ENCODE measurements at regions not wholly inside any gene's neighbourhood (a gene's known extent, or its start where the extent isn't known, plus 50 kb on each side); places are given as distances from the start of the nearest gene placed in this dataset.

DNA sequence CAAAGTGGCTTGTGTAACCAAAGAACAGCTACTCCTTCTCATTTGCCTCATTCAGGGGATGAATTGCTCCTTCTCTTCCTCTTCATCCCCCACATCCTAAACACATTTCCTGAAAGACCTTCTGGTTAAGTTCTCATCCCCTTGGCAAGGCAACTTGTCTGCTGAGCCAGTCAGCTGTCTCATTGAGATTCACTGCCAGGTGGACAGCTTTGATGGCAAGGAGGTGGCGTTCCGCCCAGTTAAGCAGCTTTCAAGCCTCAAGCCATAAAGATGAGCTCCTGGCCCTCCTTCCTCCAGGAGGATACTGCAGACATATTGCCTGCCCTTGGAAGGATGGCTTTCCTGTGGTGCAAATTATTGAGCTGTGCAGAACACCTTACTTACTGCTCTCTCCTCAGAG is 448.6 kb upstream of the MPDZ start:
- TF ChIP-seq EP300 (IDR thresholded peaks at IDR 0.05): no peak
- no peak for TF ChIP-seq POLR2AphosphoS5 (IDR thresholded peaks at IDR 0.05)
- no peak for TF ChIP-seq POLR2A (IDR thresholded peaks at IDR 0.05)
- TF ChIP-seq, protein P1, sequence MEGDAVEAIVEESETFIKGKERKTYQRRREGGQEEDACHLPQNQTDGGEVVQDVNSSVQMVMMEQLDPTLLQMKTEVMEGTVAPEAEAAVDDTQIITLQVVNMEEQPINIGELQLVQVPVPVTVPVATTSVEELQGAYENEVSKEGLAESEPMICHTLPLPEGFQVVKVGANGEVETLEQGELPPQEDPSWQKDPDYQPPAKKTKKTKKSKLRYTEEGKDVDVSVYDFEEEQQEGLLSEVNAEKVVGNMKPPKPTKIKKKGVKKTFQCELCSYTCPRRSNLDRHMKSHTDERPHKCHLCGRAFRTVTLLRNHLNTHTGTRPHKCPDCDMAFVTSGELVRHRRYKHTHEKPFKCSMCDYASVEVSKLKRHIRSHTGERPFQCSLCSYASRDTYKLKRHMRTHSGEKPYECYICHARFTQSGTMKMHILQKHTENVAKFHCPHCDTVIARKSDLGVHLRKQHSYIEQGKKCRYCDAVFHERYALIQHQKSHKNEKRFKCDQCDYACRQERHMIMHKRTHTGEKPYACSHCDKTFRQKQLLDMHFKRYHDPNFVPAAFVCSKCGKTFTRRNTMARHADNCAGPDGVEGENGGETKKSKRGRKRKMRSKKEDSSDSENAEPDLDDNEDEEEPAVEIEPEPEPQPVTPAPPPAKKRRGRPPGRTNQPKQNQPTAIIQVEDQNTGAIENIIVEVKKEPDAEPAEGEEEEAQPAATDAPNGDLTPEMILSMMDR (IDR thresholded peaks at IDR 0.05): no peak
- peaks cover 6% of the 10 kb centered on the region for H3K4me1 ChIP-seq
- H3K4me3 ChIP-seq: no peak overlapping the region
- no peak overlapping the region for H3K27ac ChIP-seq
- H3K36me3 ChIP-seq: no peaks in the 10 kb centered on the region
- WGBS: 51% methylated on average over 2 of the region's 2 CpGs
- no peak for DNase-seq (ENCODE audit: low spot score in 2 of 2)
- H3K27me3 ChIP-seq: no peaks in the 10 kb centered on the region
- H3K9me3 ChIP-seq: no peaks in the 10 kb centered on the region

- Histone ChIP-seq H3K9me3 (no peaks in the 10 kb centered on the region), H3K4me1 (peaks cover 6% of the 10 kb centered on the region), H3K27ac (no peak overlapping the region), H3K27me3 (no peaks in the 10 kb centered on the region), H3K36me3 (no peaks in the 10 kb centered on the region), H3K4me3 (no peak overlapping the region)
- DNase-seq (ENCODE audit: low spot score in 2 of 2): no peak
- WGBS: 50% methylated on average over 2 of the region's 2 CpGs
- TF ChIP-seq POLR2AphosphoS5 (IDR thresholded peaks at IDR 0.05) (no peak), POLR2A (IDR thresholded peaks at IDR 0.05) (no peak), EP300 (IDR thresholded peaks at IDR 0.05) (no peak)
- TF ChIP-seq, protein P1 (IDR thresholded peaks at IDR 0.05): no peak
Observed at GRCh38 chr9:13726746-13727145, 447.3 kb upstream of the MPDZ start.

DNA sequence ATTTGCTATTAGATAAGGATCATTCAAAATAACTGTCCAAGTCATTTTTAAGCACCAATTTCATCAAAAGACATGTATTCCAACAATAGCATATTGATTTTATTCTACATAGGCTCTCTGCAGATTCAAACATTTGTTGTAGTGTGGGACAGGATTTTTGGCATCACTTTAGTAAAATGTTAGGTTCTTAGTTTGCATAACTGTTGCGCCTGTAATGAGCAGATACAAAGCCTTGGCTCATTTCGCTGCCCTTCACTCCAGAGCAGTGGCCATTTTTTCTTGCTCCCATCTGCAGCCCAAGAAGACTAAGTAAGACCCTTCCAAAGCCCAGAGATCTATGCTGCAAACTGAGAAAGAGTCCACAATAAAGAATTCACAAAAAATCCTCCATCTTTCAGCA is 446.0 kb upstream of the MPDZ start:
- DNase-seq (ENCODE audit: low spot score in 2 of 2): no peak
- peaks cover 6% of the 10 kb centered on the region for H3K4me1 ChIP-seq
- WGBS: 84% methylated on average over 2 of the region's 2 CpGs
- H3K36me3 ChIP-seq: no peaks in the 10 kb centered on the region
- H3K27me3 ChIP-seq: no peaks in the 10 kb centered on the region
- H3K4me3 ChIP-seq: no peak overlapping the region
- no peak overlapping the region for H3K27ac ChIP-seq
- no peaks in the 10 kb centered on the region for H3K9me3 ChIP-seq
- TF ChIP-seq, protein P1 (IDR thresholded peaks at IDR 0.05): no peak
- TF ChIP-seq POLR2A (IDR thresholded peaks at IDR 0.05) (no peak), POLR2AphosphoS5 (IDR thresholded peaks at IDR 0.05) (no peak), EP300 (IDR thresholded peaks at IDR 0.05) (no peak)

DNA sequence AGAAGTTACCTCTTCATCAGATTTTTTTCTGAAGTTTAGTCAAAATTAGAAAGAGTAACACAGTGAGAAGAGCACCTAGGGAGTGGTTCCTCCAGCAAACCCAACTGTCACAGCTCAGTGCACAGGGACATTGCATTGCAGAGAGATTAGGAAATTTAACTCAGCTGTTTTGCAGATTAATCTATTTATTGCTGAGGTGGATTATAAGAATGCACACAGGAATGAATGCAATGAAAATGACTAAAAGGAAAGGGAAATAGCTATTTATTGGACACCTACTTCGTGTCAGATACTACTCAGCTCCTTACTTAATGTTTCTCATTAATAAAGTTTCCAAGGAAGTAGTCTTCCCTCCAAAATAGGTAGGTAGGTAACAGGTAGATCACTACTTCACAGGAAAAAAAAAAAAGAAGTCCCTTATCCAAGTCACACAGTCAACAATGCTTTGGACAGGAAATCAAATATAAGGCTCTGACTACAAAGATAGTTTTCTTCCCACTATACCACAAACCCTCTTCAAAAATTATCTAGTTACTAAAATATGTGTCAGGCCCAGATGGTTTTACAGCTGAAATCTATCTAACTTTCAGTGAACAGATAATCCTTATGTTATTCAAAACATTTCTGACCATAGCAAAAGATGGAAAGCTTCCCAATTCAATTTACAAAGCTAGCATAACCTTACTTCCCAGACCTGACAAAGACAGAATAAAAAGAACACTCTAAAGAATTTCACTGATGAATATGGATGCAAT is 442.2 kb upstream of the MPDZ start:
- no peaks in the 10 kb centered on the region for H3K27me3 ChIP-seq
- no peaks in the 10 kb centered on the region for H3K9me3 ChIP-seq
- H3K4me1 ChIP-seq: peaks cover 14% of the 10 kb centered on the region
- no peak for DNase-seq (ENCODE audit: low spot score in 2 of 2)
- TF ChIP-seq POLR2A (IDR thresholded peaks at IDR 0.05): no peak
- TF ChIP-seq POLR2AphosphoS5 (IDR thresholded peaks at IDR 0.05): no peak
- TF ChIP-seq, protein P1 (IDR thresholded peaks at IDR 0.05): no peak
- no peak for TF ChIP-seq EP300 (IDR thresholded peaks at IDR 0.05)
- no peak overlapping the region for H3K4me3 ChIP-seq
- no peaks in the 10 kb centered on the region for H3K36me3 ChIP-seq
- H3K27ac ChIP-seq: no peak overlapping the region
- 86% methylated on average over 1 of the region's 1 CpG for WGBS

DNA sequence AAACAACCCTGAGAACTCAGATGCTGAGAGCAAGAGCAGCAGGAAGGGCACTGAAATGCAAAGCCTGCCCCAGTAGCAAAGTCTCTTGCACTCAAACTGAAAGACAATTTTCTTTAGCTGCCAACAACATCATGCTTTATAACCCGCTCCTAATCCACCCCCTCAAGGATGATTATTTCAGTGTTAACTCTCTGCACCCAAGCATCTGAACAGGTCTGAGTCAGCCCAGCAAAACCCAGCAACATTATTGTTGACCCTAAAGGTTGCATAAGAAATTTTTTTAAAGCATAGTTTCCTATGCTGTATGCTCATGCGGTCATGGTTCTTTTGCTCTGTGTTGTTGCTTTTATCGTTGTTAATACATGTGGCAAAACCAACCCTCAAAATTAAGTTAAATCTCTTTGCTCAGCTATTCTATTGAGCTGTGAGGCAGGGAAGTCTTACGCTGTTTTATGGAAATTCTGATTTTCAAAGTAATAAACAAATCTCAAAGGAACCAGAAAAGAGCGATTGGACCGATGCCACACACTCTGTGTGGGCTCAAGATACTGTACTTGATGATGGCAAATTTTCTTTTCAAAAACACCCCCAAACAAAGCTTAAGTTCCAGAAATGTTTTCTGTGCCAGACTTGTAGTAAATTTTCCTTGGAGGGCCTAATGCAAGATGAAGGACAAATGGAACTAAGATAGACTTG is 440.6 kb upstream of the MPDZ start:
- H3K36me3 ChIP-seq: no peaks in the 10 kb centered on the region
- H3K4me3 ChIP-seq: no peak overlapping the region
- DNase-seq (ENCODE audit: low spot score in 2 of 2): no peak
- no peaks in the 10 kb centered on the region for H3K9me3 ChIP-seq
- H3K27me3 ChIP-seq: no peaks in the 10 kb centered on the region
- 64% methylated on average over 6 of the region's 6 CpGs for WGBS
- no peak overlapping the region for H3K27ac ChIP-seq
- TF ChIP-seq, protein P1 (IDR thresholded peaks at IDR 0.05): no peak
- no peak for TF ChIP-seq POLR2AphosphoS5 (IDR thresholded peaks at IDR 0.05)
- TF ChIP-seq POLR2A (IDR thresholded peaks at IDR 0.05): no peak
- peaks cover 16% of the 10 kb centered on the region for H3K4me1 ChIP-seq

Data from suprapubic skin (tissue), 4 donors.